Neural cell (in vitro differentiated cells): ENCODE measurements at regions not wholly inside any gene's neighbourhood (a gene's known extent, or its start where the extent isn't known, plus 50 kb on each side); places are given as distances from the start of the nearest gene placed in this dataset.

Source experiments
- H2AFZ ChIP-seq: fragments of 200-600, 300-800 bp; sonication (generic), shearing (Covaris generic); 2 replicates; pipeline ENCODE4 v1.6.0; 2014; ENCODE audit warnings: low read depth, mild to moderate bottlenecking, antibody characterized with exemption, low read length, moderate library complexity
- H3F3A ChIP-seq: fragments of 200-600 bp; shearing (Covaris generic); 2 replicates; pipeline ENCODE4 v1.6.1; 2016; ENCODE audit warnings: mild to moderate bottlenecking, moderate library complexity, mixed read lengths, antibody characterized with exemption, low read length; ENCODE audit not compliant: insufficient read depth, poor library complexity, severe bottlenecking
- H3K27ac ChIP-seq: fragments of 200-600, 300-800 bp; sonication (generic), shearing (Covaris generic); 2 replicates; pipeline ENCODE4 v1.5.1; 2014; ENCODE audit warnings: mild to moderate bottlenecking, low read length, moderate library complexity
- H3K27me3 ChIP-seq: fragments of 300-800, 200-600 bp; sonication (generic), shearing (Covaris generic); 2 replicates; pipeline ENCODE4 v1.6.0; 2014; ENCODE audit warnings: mild to moderate bottlenecking, low read depth, low read length, moderate library complexity; ENCODE audit not compliant: insufficient read depth
- H3K36me3 ChIP-seq: fragments of 300-800, 200-600 bp; sonication (generic), shearing (Covaris generic); 2 replicates; pipeline ENCODE4 v1.5.1; 2014; ENCODE audit warnings: mild to moderate bottlenecking, antibody characterized with exemption, low read length, moderate library complexity; ENCODE audit not compliant: insufficient read depth
- H3K4me2 ChIP-seq: fragments of 300-800, 200-600 bp; sonication (generic), shearing (Covaris generic); 2 replicates; pipeline ENCODE4 v1.6.0; 2014; ENCODE audit warnings: mild to moderate bottlenecking, low read length
- H3K4me3 ChIP-seq: fragments of 300-800, 200-600 bp; sonication (generic), shearing (Covaris generic); 2 replicates; pipeline ENCODE4 v1.5.1; 2014; ENCODE audit warnings: mild to moderate bottlenecking, low read length, moderate library complexity
- H3K79me2 ChIP-seq: fragments of 200-600 bp; shearing (Covaris generic); replicated peaks from 2 replicates; pipeline ENCODE4 v1.6.0; 2014; ENCODE audit warnings: mild to moderate bottlenecking, low read length, moderate library complexity; ENCODE audit not compliant: insufficient read depth
- H3K9ac ChIP-seq: fragments of 300-800, 200-600 bp; sonication (generic), shearing (Covaris generic); 2 replicates; pipeline ENCODE4 v1.6.1; 2016; ENCODE audit warnings: mild to moderate bottlenecking, low read length, mixed read lengths
- H3K9me2 ChIP-seq: fragments of 200-600 bp; shearing (Covaris generic); 2 replicates; pipeline ENCODE4 v1.6.1; 2016; ENCODE audit warnings: mild to moderate bottlenecking, low read length, mixed read lengths; ENCODE audit not compliant: insufficient read depth
- H3K9me3 ChIP-seq: fragments of 200-600, 300-800 bp; sonication (generic), shearing (Covaris generic); 2 replicates; pipeline ENCODE4 v1.6.1; 2016; ENCODE audit warnings: mild to moderate bottlenecking, mixed run types, low read length, moderate library complexity, mixed read lengths
- H4K20me1 ChIP-seq: fragments of 200-600 bp; shearing (Covaris generic); 2 replicates; pipeline ENCODE4 v1.6.1; 2016; ENCODE audit warnings: mild to moderate bottlenecking, mixed run types; ENCODE audit not compliant: insufficient read depth
- EP300 ChIP-seq: fragments of 450-650 bp; conservative IDR thresholded peaks from 2 replicates; pipeline ENCODE4 v1.6.1; 2014; ENCODE audit warnings: antibody characterized with exemption, mild to moderate bottlenecking, moderate library complexity; ENCODE audit not compliant: poor library complexity, severe bottlenecking
- EZH2 ChIP-seq: fragments of 200-600, 300-800 bp; shearing (Covaris generic), sonication (generic); IDR thresholded peaks from 2 replicates; pipeline ENCODE4 v1.6.1; 2014; ENCODE audit warnings: antibody characterized with exemption, low read length, borderline replicate concordance, mild to moderate bottlenecking; ENCODE audit not compliant: insufficient read depth, poor library complexity, severe bottlenecking
- MXI1 ChIP-seq: fragments of 450-650 bp; conservative IDR thresholded peaks from 2 replicates; pipeline ENCODE4 v1.6.1; 2014; ENCODE audit warnings: antibody characterized with exemption, mild to moderate bottlenecking; ENCODE audit not compliant: poor library complexity, severe bottlenecking
- POLR2AphosphoS5 ChIP-seq: IDR thresholded peaks from 2 replicates; pipeline ENCODE4 v1.6.1; 2012
- RAD21 ChIP-seq: fragments of 450-650 bp; conservative IDR thresholded peaks from 2 replicates; pipeline ENCODE4 v1.6.1; 2014; ENCODE audit warnings: antibody characterized with exemption, mild to moderate bottlenecking, moderate library complexity
- REST ChIP-seq: IDR thresholded peaks from 2 replicates; pipeline ENCODE4 v1.6.1; 2012; ENCODE audit warnings: borderline replicate concordance
- SMC3 ChIP-seq: fragments of 450-650 bp; conservative IDR thresholded peaks from 2 replicates; pipeline ENCODE4 v1.6.1; 2014; ENCODE audit warnings: antibody characterized with exemption, mild to moderate bottlenecking, moderate library complexity; ENCODE audit not compliant: poor library complexity
- TAF1 ChIP-seq: IDR thresholded peaks from 2 replicates; pipeline ENCODE4 v1.6.1; 2012; ENCODE audit warnings: low read depth
- TF ChIP-seq, protein P1 (sequence below): fragments of 450-650 bp; IDR thresholded peaks from 2 replicates; pipeline ENCODE4 v1.5.1; 2014; ENCODE audit warnings: antibody characterized with exemption, mild to moderate bottlenecking, moderate library complexity; ENCODE audit not compliant: poor library complexity, severe bottlenecking

- no peaks in the 10 kb centered on the region for H4K20me1 ChIP-seq
- no peak overlapping the region for H3K4me2 ChIP-seq
- H3K9ac ChIP-seq = no peak overlapping the region
- H3K4me3 ChIP-seq = no peak overlapping the region
- H3K9me3 ChIP-seq = no peaks in the 10 kb centered on the region
- H3K9me2 ChIP-seq = no peaks in the 10 kb centered on the region
- no peak overlapping the region for H2AFZ ChIP-seq
- H3K27me3 ChIP-seq = no peaks in the 10 kb centered on the region
- no peak overlapping the region for H3K27ac ChIP-seq
- no peaks in the 10 kb centered on the region for H3K36me3 ChIP-seq
- H3K79me2 ChIP-seq = no peaks in the 10 kb centered on the region
- TF ChIP-seq RAD21 = no peak
- H3F3A ChIP-seq = no peaks in the 10 kb centered on the region
Observed at GRCh38 chr6:77030929-77031674, 432.2 kb downstream of the HTR1B start.

GRCh38 chr6:77026341-77026740 is 436.9 kb downstream of the HTR1B start:
- Histone ChIP-seq H3K27ac (no peak overlapping the region), H3K79me2 (no peaks in the 10 kb centered on the region), H3K4me2 (no peak overlapping the region), H3K9me3 (no peaks in the 10 kb centered on the region), H3K9ac (no peak overlapping the region), H3F3A (no peaks in the 10 kb centered on the region), H3K27me3 (no peaks in the 10 kb centered on the region), H3K9me2 (no peaks in the 10 kb centered on the region), H4K20me1 (no peaks in the 10 kb centered on the region), H3K4me3 (no peak overlapping the region), H3K36me3 (no peaks in the 10 kb centered on the region), H2AFZ (no peak overlapping the region)
- no peak for TF ChIP-seq REST
- TF ChIP-seq TAF1 = no peak
- TF ChIP-seq EP300 = no peak
- no peak for TF ChIP-seq RAD21
- TF ChIP-seq EZH2 = no peak
- TF ChIP-seq POLR2AphosphoS5 = no peak
- TF ChIP-seq SMC3 = no peak
- no peak for TF ChIP-seq MXI1
- TF ChIP-seq, protein P1, sequence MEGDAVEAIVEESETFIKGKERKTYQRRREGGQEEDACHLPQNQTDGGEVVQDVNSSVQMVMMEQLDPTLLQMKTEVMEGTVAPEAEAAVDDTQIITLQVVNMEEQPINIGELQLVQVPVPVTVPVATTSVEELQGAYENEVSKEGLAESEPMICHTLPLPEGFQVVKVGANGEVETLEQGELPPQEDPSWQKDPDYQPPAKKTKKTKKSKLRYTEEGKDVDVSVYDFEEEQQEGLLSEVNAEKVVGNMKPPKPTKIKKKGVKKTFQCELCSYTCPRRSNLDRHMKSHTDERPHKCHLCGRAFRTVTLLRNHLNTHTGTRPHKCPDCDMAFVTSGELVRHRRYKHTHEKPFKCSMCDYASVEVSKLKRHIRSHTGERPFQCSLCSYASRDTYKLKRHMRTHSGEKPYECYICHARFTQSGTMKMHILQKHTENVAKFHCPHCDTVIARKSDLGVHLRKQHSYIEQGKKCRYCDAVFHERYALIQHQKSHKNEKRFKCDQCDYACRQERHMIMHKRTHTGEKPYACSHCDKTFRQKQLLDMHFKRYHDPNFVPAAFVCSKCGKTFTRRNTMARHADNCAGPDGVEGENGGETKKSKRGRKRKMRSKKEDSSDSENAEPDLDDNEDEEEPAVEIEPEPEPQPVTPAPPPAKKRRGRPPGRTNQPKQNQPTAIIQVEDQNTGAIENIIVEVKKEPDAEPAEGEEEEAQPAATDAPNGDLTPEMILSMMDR = no peak
